Esophagus muscularis mucosa (tissue), 4 donors: ENCODE measurements at regions not wholly inside any gene's neighbourhood (a gene's known extent, or its start where the extent isn't known, plus 50 kb on each side); places are given as distances from the start of the nearest gene placed in this dataset.
A peak's percentile ranks its signal among the peaks of the same experiment; 100 is the strongest.

Experiments used
- DNase-seq: peaks from one replicate; pipeline ENCODE4 v3.0.0-alpha.2; 2017; ENCODE audit errors: extremely low spot score
- H3K27ac ChIP-seq, 4 donors: fragments of 200-600 bp; sonication (generic); replicated peaks in 1 of 4; 1 replicate in 3 of 4; 2 replicates in 1 of 4; pipeline ENCODE4 v1.5.1; 2016 to 2019; ENCODE audit warnings: mild to moderate bottlenecking in 1 of 4
- H3K27me3 ChIP-seq, 4 donors: fragments of 200-600 bp; sonication (generic); one replicate each; pipeline versions ENCODE4 v1.5.1 to v1.6.0; 2016 to 2019
- H3K36me3 ChIP-seq, 4 donors: fragments of 200-600 bp; sonication (generic); one replicate each; pipeline ENCODE4 v1.5.1; 2016 to 2019
- H3K4me1 ChIP-seq, 4 donors: fragments of 200-600 bp; sonication (generic); one replicate each; pipeline ENCODE4 v1.5.1; 2016 to 2019
- H3K4me3 ChIP-seq, 4 donors: fragments of 200-600 bp; sonication (generic); 1 replicate in 2 of 4; 2 replicates in 2 of 4; pipeline ENCODE4 v1.5.1; 2016 to 2019; ENCODE audit warnings: mild to moderate bottlenecking in 4 of 4, moderate library complexity in 1 of 4
- H3K9me3 ChIP-seq, 4 donors: fragments of 200-600 bp; sonication (generic); 1 replicate in 3 of 4; 2 replicates in 1 of 4; pipeline ENCODE4 v1.5.1; 2016 to 2019
- CTCF ChIP-seq, 3 experiments: fragments of 200-600 bp in 2 of 3; fragments of 450-650 bp in 1 of 3; sonication (generic) in 2 of 3; IDR thresholded peaks; one replicate each; pipeline ENCODE4 v1.5.1; 2017 to 2019; ENCODE audit warnings: antibody characterized with exemption in 3 of 3, mild to moderate bottlenecking in 2 of 3, moderate library complexity in 1 of 3
- EP300 ChIP-seq: sonication (generic); formaldehyde crosslinking; IDR thresholded peaks from one replicate; pipeline ENCODE4 v1.6.1; 2017; ENCODE audit warnings: antibody characterized with exemption
- POLR2A ChIP-seq: fragments of 450-650 bp; IDR thresholded peaks from one replicate; pipeline ENCODE4 v1.6.1; 2017; ENCODE audit warnings: antibody characterized with exemption, moderate library complexity, mild to moderate bottlenecking, low read depth
- POLR2AphosphoS5 ChIP-seq, 2 donors: sonication (generic); formaldehyde crosslinking; IDR thresholded peaks; one replicate each; pipeline ENCODE4 v1.6.1; 2017; ENCODE audit warnings: antibody characterized with exemption in 2 of 2
- WGBS: methylation state at CpG from one replicate; pipeline ENCODE4 v1.1.5; 2018; 5-methylcytosine and 5-hydroxymethylcytosine counted together
- intact Hi-C: fragments of 100-400 bp; cut with DNase I; formaldehyde crosslinking; loops from one replicate; pipeline ENCODE4 v1.15.1; 2023

- Histone ChIP-seq H3K9me3 (no peaks in the 10 kb centered on the region), H3K36me3 (no peaks in the 10 kb centered on the region), H3K4me3 (no peak overlapping the region), H3K4me1 (peaks cover 0 to 32% (median 28%) of the 10 kb centered on the region in 4 donors), H3K27me3 (no peaks in the 10 kb centered on the region), H3K27ac (peak overlapping the region in 2 of 4 donors; percentile 71 to 83)
- intact Hi-C loops: no loop called here
- TF ChIP-seq POLR2AphosphoS5 (IDR thresholded peaks at IDR 0.05) (no peak), POLR2A (no peak), CTCF (IDR thresholded peaks at IDR 0.05) (no peak), EP300 (no peak)
- 98% methylated on average over 2 of the region's 2 CpGs for WGBS
- peak; percentile 60 for DNase-seq
Observed at GRCh38 chr11:121717296-121717695, 264.5 kb upstream of the SORL1-AS1 start.

GRCh38 chr11:121716060-121716459 is 263.3 kb upstream of the SORL1-AS1 start:
- intact Hi-C loops: no loop called here

GRCh38 chr11:121715405-121715804 is 262.6 kb upstream of the SORL1-AS1 start:
- Histone ChIP-seq H3K9me3 (no peaks in the 10 kb centered on the region), H3K4me3 (no peak overlapping the region), H3K27ac (peak overlapping the region; percentile 68 to 83 (median 74)), H3K36me3 (no peaks in the 10 kb centered on the region), H3K27me3 (no peaks in the 10 kb centered on the region), H3K4me1 (peaks cover 0 to 27% (median 22%) of the 10 kb centered on the region in 4 donors)
- TF ChIP-seq POLR2A (no peak), POLR2AphosphoS5 (IDR thresholded peaks at IDR 0.05) (peak in 1 of 2 donors; percentile 27), EP300 (peak; percentile 47)
- 19% methylated on average over 4 of the region's 4 CpGs for WGBS
- peak; percentile 88 for DNase-seq
- intact Hi-C loops: no loop called here

More at GRCh38 chr11:121716060-121716459, 263.3 kb upstream of the SORL1-AS1 start:
- Histone ChIP-seq H3K9me3 (no peaks in the 10 kb centered on the region), H3K27ac (peak overlapping the region; percentile 68 to 83 (median 74)), H3K4me3 (no peak overlapping the region), H3K4me1 (peaks cover 0 to 27% (median 22%) of the 10 kb centered on the region in 4 donors), H3K36me3 (no peaks in the 10 kb centered on the region), H3K27me3 (no peaks in the 10 kb centered on the region)
- 58% methylated on average over 4 of the region's 4 CpGs for WGBS
- peak; percentile 87 for DNase-seq
- TF ChIP-seq POLR2A (no peak), POLR2AphosphoS5 (IDR thresholded peaks at IDR 0.05) (peak; percentile 32 to 59)

- no peaks in the 10 kb centered on the region for H3K27me3 ChIP-seq
- H3K36me3 ChIP-seq: no peaks in the 10 kb centered on the region
- intact Hi-C loops: no loop called here
- 85% methylated on average over 3 of the region's 3 CpGs for WGBS
- no peak overlapping the region for H3K4me3 ChIP-seq
- peaks cover 0 to 27% (median 22%) of the 10 kb centered on the region in 4 donors for H3K4me1 ChIP-seq
- peak overlapping the region; percentile 68 to 83 (median 74) for H3K27ac ChIP-seq
- TF ChIP-seq POLR2AphosphoS5 (IDR thresholded peaks at IDR 0.05) (no peak), POLR2A (no peak), EP300 (no peak), CTCF (IDR thresholded peaks at IDR 0.05) (no peak)
- no peak for DNase-seq
- no peaks in the 10 kb centered on the region for H3K9me3 ChIP-seq
Observed at GRCh38 chr11:121714351-121714750, 261.6 kb upstream of the SORL1-AS1 start.

GRCh38 chr11:121711939-121712338 is 259.2 kb upstream of the SORL1-AS1 start:
- no peak for DNase-seq
- Histone ChIP-seq H3K27me3 (no peaks in the 10 kb centered on the region), H3K4me1 (peaks cover 0 to 35% (median 22%) of the 10 kb centered on the region in 4 donors), H3K27ac (peak overlapping the region in 2 of 4 donors; percentile 10 to 46), H3K36me3 (no peaks in the 10 kb centered on the region), H3K9me3 (no peaks in the 10 kb centered on the region), H3K4me3 (no peak overlapping the region)
- intact Hi-C loops: no loop called here
- TF ChIP-seq CTCF (IDR thresholded peaks at IDR 0.05): no peak
- no peak for TF ChIP-seq POLR2AphosphoS5 (IDR thresholded peaks at IDR 0.05)
- TF ChIP-seq EP300: no peak
- no peak for TF ChIP-seq POLR2A
- 53% methylated on average over 1 of the region's 1 CpG for WGBS

- H3K27ac ChIP-seq: no peak overlapping the region
- H3K9me3 ChIP-seq: no peaks in the 10 kb centered on the region
- WGBS: 85% methylated on average over 2 of the region's 2 CpGs
- H3K4me1 ChIP-seq: peaks cover 0 to 29% (median 19%) of the 10 kb centered on the region in 4 donors
- no peaks in the 10 kb centered on the region for H3K27me3 ChIP-seq
- TF ChIP-seq POLR2AphosphoS5 (IDR thresholded peaks at IDR 0.05) (no peak), POLR2A (no peak), EP300 (no peak), CTCF (IDR thresholded peaks at IDR 0.05) (no peak)
- DNase-seq: no peak
- no peaks in the 10 kb centered on the region for H3K36me3 ChIP-seq
- H3K4me3 ChIP-seq: no peak overlapping the region
- intact Hi-C loops: no loop called here
Observed at GRCh38 chr11:121711236-121711635, 258.5 kb upstream of the SORL1-AS1 start.
